Uterus (tissue), 2 donors: ENCODE measurements at regions not wholly inside any gene's neighbourhood (a gene's known extent, or its start where the extent isn't known, plus 50 kb on each side); places are given as distances from the start of the nearest gene placed in this dataset.

Source experiments
- CTCF ChIP-seq, 4 experiments: fragments of 200-600 bp in 2 of 4; fragments of 450-650 bp in 2 of 4; sonication (generic) in 2 of 4; IDR thresholded peaks; one replicate each; pipeline ENCODE4 v1.5.1; 2016 to 2019; ENCODE audit warnings: antibody characterized with exemption in 4 of 4, mild to moderate bottlenecking in 2 of 4, moderate library complexity in 1 of 4
- POLR2A ChIP-seq, 2 donors: fragments of 450-650 bp; IDR thresholded peaks; one replicate each; pipeline ENCODE4 v1.6.1; 2016; ENCODE audit warnings: antibody characterized with exemption in 2 of 2, mild to moderate bottlenecking in 1 of 2, moderate library complexity in 1 of 2

GRCh38 chr2:124986136-124986535 is 961.0 kb downstream of the CNTNAP5 start:
- no peak for TF ChIP-seq CTCF (IDR thresholded peaks at IDR 0.05)
- no peak for TF ChIP-seq POLR2A (IDR thresholded peaks at IDR 0.05)
